Neural crest cell (in vitro differentiated cells): ENCODE measurements at regions not wholly inside any gene's neighbourhood (a gene's known extent, or its start where the extent isn't known, plus 50 kb on each side); places are given as distances from the start of the nearest gene placed in this dataset.
"Not testable (repeated sequence)": the region's sequence is repeated elsewhere in the genome, so short reads cannot be mapped to it uniquely, and the experiment has no call there.

Experiments used
- DNase-seq: peaks from one replicate; pipeline ENCODE4 v3.0.0; 2021; ENCODE audit warnings: low read depth, mixed read lengths, low spot score
- H3K27ac Mint-ChIP-seq: one replicate; pipeline ENCODE4 v1.8.0; 2021; ENCODE audit warnings: mild to moderate bottlenecking, mixed read lengths; ENCODE audit not compliant: unreplicated experiment
- H3K27me3 Mint-ChIP-seq: 2 replicates; pipeline ENCODE4 v1.8.0; 2021; ENCODE audit warnings: low read depth, mild to moderate bottlenecking, mixed read lengths
- H3K36me3 Mint-ChIP-seq: 2 replicates; pipeline ENCODE4 v1.8.0; 2021; ENCODE audit warnings: low read depth, mild to moderate bottlenecking, mixed read lengths
- H3K4me1 Mint-ChIP-seq: 2 replicates; pipeline ENCODE4 v1.8.0; 2021; ENCODE audit warnings: mixed read lengths
- H3K4me3 Mint-ChIP-seq: one replicate; pipeline ENCODE4 v1.8.0; 2021; ENCODE audit warnings: mild to moderate bottlenecking, mixed read lengths
- H3K9me3 Mint-ChIP-seq: 2 replicates; pipeline ENCODE4 v1.8.0; 2021; ENCODE audit warnings: mixed read lengths
- TF ChIP-seq, protein P1 (sequence below): fragments of 200-600 bp; sonication (generic); conservative IDR thresholded peaks from 2 replicates; pipeline ENCODE4 v1.5.0; 2021; ENCODE audit warnings: antibody characterized with exemption, mild to moderate bottlenecking

DNA sequence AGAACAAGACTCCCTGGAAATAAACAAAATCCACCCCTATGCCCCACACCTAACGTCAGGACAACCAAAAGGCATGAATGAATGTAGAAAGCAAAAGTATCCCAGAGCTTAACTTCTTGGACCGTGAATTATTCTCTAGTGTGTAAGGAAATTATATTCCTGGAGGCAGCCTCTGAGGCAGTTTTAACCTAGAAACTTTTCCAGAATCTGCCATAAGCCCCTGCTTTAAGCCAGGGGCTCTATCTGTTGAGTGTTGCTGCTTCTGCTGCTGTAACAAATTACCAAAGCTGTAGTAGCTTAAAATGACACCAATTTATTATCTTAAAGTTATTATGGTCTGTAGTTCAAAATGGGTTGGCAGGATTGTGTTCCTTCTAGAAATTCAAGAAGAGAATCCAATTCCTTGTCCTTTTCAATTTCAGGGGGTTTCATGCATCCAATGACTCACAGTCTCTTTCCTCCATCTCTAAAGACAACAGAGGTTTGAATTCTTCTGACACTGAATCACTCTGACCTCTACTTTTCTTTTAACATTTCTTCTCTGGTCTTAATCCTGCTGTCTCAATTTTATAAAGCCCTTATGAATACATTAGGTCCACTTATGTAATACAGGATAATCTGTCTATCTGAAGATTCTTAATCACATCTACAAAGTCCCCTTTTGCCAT is 242.7 kb downstream of the ATXN7L3B start:
- no peaks in the 10 kb centered on the region for H3K27me3 Mint-ChIP-seq
- no peak for DNase-seq
- peaks cover 7% of the 10 kb centered on the region for H3K4me1 Mint-ChIP-seq
- no peak overlapping the region for H3K27ac Mint-ChIP-seq
- TF ChIP-seq, protein P1, sequence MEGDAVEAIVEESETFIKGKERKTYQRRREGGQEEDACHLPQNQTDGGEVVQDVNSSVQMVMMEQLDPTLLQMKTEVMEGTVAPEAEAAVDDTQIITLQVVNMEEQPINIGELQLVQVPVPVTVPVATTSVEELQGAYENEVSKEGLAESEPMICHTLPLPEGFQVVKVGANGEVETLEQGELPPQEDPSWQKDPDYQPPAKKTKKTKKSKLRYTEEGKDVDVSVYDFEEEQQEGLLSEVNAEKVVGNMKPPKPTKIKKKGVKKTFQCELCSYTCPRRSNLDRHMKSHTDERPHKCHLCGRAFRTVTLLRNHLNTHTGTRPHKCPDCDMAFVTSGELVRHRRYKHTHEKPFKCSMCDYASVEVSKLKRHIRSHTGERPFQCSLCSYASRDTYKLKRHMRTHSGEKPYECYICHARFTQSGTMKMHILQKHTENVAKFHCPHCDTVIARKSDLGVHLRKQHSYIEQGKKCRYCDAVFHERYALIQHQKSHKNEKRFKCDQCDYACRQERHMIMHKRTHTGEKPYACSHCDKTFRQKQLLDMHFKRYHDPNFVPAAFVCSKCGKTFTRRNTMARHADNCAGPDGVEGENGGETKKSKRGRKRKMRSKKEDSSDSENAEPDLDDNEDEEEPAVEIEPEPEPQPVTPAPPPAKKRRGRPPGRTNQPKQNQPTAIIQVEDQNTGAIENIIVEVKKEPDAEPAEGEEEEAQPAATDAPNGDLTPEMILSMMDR, result no peak
- no peaks in the 10 kb centered on the region for H3K36me3 Mint-ChIP-seq
- H3K9me3 Mint-ChIP-seq, result no peaks in the 10 kb centered on the region
- no peak overlapping the region for H3K4me3 Mint-ChIP-seq

DNA sequence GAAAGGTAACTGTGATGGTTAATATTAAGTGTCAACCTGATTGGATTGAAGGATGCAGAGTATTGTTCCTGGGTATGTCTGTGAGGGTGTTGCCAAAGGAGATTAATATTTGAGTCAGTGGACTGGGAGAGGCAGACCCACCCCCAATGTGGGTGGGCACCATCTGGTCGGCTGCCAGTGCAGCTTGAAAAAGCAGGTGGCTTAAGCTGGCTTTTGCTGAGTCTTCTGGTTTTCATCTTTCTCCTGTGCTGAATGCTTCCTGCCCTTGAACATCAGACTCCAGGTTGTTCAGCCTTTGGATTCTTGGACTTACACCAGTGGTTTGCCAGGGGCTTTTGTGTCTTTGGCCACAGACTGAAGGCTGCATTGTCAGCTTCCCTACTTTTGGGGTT is 243.2 kb downstream of the ATXN7L3B start:
- DNase-seq, H3K9me3 Mint-ChIP-seq, H3K4me1 Mint-ChIP-seq, H3K27ac Mint-ChIP-seq, H3K27me3 Mint-ChIP-seq, H3K36me3 Mint-ChIP-seq, H3K4me3 Mint-ChIP-seq: not testable (repeated sequence)

DNA sequence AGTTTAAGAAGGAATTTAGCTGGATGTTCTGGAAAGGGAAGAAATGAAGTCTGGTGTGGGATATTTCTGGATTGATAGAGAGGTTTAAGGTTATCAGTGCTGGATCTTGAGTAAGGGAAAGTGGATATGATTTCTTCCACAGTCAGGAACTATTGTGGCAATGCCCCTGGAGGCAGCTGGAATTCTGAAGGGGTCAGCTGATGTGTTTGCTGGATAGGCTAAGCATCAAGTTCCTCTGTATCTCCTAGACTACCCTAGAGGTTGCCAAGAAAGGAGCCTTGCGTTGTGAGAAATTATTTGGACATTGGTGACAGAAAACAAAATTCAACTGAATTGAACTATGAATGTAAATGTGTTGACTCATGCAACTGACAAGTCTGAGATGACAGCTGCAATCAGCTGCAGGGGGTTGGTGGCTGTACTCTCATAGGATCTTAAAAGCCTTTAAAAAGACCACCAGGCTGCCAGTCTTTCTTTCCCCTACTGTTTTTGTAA is 244.4 kb downstream of the ATXN7L3B start:
- DNase-seq, result no peak
- H3K27me3 Mint-ChIP-seq, result no peaks in the 10 kb centered on the region
- no peaks in the 10 kb centered on the region for H3K36me3 Mint-ChIP-seq
- H3K27ac Mint-ChIP-seq, result no peak overlapping the region
- no peak overlapping the region for H3K4me3 Mint-ChIP-seq
- TF ChIP-seq, protein P1, result no peak
- H3K4me1 Mint-ChIP-seq, result peaks cover 7% of the 10 kb centered on the region
- peaks cover 6% of the 10 kb centered on the region for H3K9me3 Mint-ChIP-seq

DNA sequence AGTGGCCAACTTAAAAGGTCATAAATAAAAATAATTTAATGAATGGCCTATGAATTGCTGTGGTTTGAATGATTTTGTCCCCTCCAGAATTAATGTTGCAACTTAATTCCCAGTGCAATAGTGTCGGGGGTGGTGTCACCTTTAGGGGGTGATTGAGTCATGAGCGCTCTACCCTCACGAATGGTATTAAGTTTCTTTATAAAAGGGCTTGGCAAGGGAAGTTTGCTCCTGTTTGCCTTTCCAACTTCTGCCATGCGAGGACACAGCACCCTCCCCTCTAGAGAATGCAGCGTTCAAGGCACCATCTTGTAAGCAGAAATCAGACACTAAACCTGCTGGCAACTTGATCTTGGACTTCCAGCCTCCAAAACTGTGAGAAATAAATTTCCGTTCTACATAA is 253.3 kb downstream of the ATXN7L3B start:
- Mint-ChIP-seq H3K27ac (no peak overlapping the region), H3K36me3 (no peaks in the 10 kb centered on the region), H3K4me1 (no peaks in the 10 kb centered on the region), H3K27me3 (no peaks in the 10 kb centered on the region), H3K4me3 (no peak overlapping the region), H3K9me3 (peaks cover 6% of the 10 kb centered on the region)
- TF ChIP-seq, protein P1, result no peak
- no peak for DNase-seq

DNA sequence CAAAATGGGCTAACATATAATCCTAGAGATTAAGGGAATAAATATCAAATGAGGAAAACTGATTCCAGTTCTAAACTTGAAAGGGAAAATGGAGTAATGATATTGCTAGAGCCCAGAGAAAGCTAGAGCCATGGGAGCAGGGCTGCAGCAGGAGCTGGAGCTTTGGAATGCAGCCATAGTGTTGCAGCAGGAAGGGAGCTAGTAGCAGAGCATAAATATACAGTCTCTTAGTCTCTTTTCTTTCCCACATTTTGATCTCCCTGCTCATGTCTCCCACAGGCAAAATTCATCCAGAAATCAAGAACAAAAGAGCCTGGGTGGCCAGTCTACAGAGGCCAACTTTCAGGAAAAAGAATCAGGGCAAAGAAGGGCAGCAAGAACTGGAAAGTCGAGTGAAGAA is 253.7 kb downstream of the ATXN7L3B start:
- no peaks in the 10 kb centered on the region for H3K36me3 Mint-ChIP-seq
- H3K4me3 Mint-ChIP-seq, result no peak overlapping the region
- no peak for DNase-seq
- H3K4me1 Mint-ChIP-seq, result no peaks in the 10 kb centered on the region
- peaks cover 2% of the 10 kb centered on the region for H3K9me3 Mint-ChIP-seq
- TF ChIP-seq, protein P1, result no peak
- H3K27ac Mint-ChIP-seq, result no peak overlapping the region
- H3K27me3 Mint-ChIP-seq, result no peaks in the 10 kb centered on the region

DNA sequence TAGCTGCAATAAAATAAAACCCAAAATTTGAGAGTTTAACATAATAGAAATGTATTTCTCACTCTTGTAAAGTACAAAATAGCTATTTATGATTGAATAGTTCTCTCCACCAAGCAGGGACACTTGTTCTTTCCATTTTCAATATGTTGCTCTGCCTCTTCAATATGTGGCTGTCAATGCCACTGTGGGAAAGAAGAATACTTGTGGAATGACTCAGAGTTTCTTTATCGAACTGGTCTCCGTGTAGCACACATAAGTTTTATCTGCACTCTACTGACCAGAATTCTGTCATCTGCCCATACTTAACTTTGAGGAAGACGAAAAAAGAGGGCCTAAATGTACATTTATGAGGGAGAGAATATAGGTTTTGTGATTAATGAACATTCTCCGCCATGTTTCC is 256.9 kb downstream of the ATXN7L3B start:
- Mint-ChIP-seq H3K9me3 (no peaks in the 10 kb centered on the region), H3K36me3 (no peaks in the 10 kb centered on the region), H3K27me3 (no peaks in the 10 kb centered on the region), H3K4me1 (no peaks in the 10 kb centered on the region), H3K27ac (no peak overlapping the region), H3K4me3 (no peak overlapping the region)
- no peak for DNase-seq
- TF ChIP-seq, protein P1, result no peak
